HEK293 (cell line): ENCODE measurements at regions not wholly inside any gene's neighbourhood (a gene's known extent, or its start where the extent isn't known, plus 50 kb on each side); places are given as distances from the start of the nearest gene placed in this dataset.

ENCODE experiments used
- CTCF ChIP-seq: fragments of 450-650 bp; formaldehyde crosslinking; IDR thresholded peaks from 2 replicates; pipeline ENCODE4 v1.5.1; 2016; ENCODE audit warnings: missing biosample characterization, missing genetic modification characterization
- TCF7L2 ChIP-seq: IDR thresholded peaks from 2 replicates; pipeline ENCODE4 v1.6.1; 2011; ENCODE audit warnings: low read depth, mild to moderate bottlenecking, inconsistent platforms, low read length, moderate library complexity, borderline replicate concordance
- ZNF561 ChIP-seq: fragments of 450-650 bp; IDR thresholded peaks from 2 replicates; pipeline ENCODE4 v1.5.1; 2018; ENCODE audit warnings: missing biosample characterization, missing genetic modification characterization, borderline replicate concordance

DNA sequence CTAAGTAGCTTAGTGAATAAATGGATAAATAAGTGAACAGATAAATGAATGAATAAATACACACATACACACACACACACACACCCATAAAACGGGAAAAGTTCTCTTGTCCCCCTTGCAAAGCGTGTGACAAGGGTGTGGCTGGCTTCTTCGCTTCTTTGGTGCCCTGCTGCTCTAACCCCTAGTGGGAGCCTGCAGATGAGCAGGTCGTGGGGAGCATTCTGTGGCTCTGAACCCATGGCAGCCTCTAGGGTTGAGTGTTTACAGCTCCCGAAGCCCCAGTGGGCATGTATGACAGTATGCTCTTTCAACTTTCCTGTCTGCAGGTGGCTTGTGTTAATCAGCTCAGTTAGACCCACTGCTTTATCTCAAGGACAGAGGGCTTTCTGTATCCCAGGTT lies 582.3 kb downstream of the EDEM1 start:
- TF ChIP-seq CTCF (tag by site-specific recombination) (no peak), TCF7L2 (no peak), ZNF561 (tag by site-specific recombination) (no peak)
